Thyroid gland (tissue), 4 donors: ENCODE measurements at regions not wholly inside any gene's neighbourhood (a gene's known extent, or its start where the extent isn't known, plus 50 kb on each side); places are given as distances from the start of the nearest gene placed in this dataset.

Experiments
- DNase-seq, 2 donors: peaks; one replicate each; pipeline ENCODE4 v3.0.0-alpha.2; 2019
- H3K27ac ChIP-seq, 3 donors: fragments of 200-600 bp; sonication (generic); 1 replicate in 2 of 3; 2 replicates in 1 of 3; pipeline ENCODE4 v1.5.1; 2016 to 2019; ENCODE audit warnings: mild to moderate bottlenecking in 1 of 3, moderate library complexity in 1 of 3
- H3K27me3 ChIP-seq: fragments of 200-600 bp; sonication (generic); one replicate; pipeline ENCODE4 v1.5.1; 2019
- H3K36me3 ChIP-seq, 2 donors: fragments of 200-600 bp; sonication (generic); one replicate each; pipeline ENCODE4 v1.5.1; 2016 to 2019
- H3K4me1 ChIP-seq, 2 donors: fragments of 200-600 bp; sonication (generic); one replicate each; pipeline ENCODE4 v1.5.1; 2017 to 2019
- H3K4me3 ChIP-seq, 3 donors: fragments of 200-600 bp; sonication (generic); replicated peaks in 1 of 3; 1 replicate in 2 of 3; 2 replicates in 1 of 3; pipeline ENCODE4 v1.5.1; 2016; ENCODE audit warnings: mild to moderate bottlenecking in 1 of 3
- H3K9me3 ChIP-seq: fragments of 200-600 bp; sonication (generic); one replicate; pipeline ENCODE4 v1.5.1; 2017
- POLR2A ChIP-seq, 2 donors: fragments of 450-650 bp; IDR thresholded peaks; one replicate each; pipeline ENCODE4 v1.6.1; 2017; ENCODE audit warnings: antibody characterized with exemption in 2 of 2, mild to moderate bottlenecking in 2 of 2, moderate library complexity in 1 of 2
- WGBS, 2 donors: methylation state at CpG; one replicate each; pipeline ENCODE4 v1.1.5; 2017; 5-methylcytosine and 5-hydroxymethylcytosine counted together
- intact Hi-C: fragments of 100-400 bp; cut with DNase I; formaldehyde crosslinking; loops from one replicate; pipeline ENCODE4 v1.15.1; 2023
- TF ChIP-seq, protein P1 (sequence below), 6 experiments: fragments of 200-600 bp in 3 of 6; fragments of 450-650 bp in 3 of 6; sonication (generic) in 3 of 6; IDR thresholded peaks; one replicate each; pipeline ENCODE4 v1.5.1; 2016 to 2019; ENCODE audit warnings: antibody characterized with exemption in 6 of 6, mild to moderate bottlenecking in 2 of 6, inconsistent platforms in 1 of 6, moderate library complexity in 1 of 6

DNA sequence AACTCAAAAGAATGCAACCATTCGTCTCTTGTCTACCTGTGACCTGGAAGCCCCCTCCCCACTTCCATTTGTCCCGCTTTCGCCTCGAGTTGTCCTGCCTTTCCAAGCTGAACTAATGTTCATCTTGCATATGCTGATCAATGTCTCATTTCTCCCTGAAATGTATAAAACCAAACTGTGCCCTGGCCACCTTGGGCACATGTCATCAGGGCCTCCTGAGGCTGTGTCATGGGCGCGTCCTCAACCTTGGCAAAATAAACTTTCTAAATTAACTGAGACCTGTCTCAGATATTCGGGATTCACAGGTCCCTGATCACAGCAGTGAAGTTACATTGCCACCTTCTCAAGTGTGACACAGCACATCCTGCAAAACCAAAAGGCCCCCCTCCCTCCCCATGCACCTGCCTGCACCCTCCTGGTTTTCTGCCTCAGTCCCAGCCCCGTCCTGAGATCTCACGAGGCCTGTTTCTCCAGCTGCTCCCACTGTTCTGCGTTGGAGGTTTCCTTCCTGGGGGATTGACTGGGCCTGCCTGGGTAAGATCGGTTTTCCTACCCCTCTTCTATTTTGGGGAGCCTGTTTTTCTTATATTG, 1328.7 kb downstream of the TBC1D22A start:
- WGBS, 2 donors = 85 to 87% methylated on average over 11 of the region's 11 CpGs
- H3K9me3 ChIP-seq = no peaks in the 10 kb centered on the region
- TF ChIP-seq, protein P1, sequence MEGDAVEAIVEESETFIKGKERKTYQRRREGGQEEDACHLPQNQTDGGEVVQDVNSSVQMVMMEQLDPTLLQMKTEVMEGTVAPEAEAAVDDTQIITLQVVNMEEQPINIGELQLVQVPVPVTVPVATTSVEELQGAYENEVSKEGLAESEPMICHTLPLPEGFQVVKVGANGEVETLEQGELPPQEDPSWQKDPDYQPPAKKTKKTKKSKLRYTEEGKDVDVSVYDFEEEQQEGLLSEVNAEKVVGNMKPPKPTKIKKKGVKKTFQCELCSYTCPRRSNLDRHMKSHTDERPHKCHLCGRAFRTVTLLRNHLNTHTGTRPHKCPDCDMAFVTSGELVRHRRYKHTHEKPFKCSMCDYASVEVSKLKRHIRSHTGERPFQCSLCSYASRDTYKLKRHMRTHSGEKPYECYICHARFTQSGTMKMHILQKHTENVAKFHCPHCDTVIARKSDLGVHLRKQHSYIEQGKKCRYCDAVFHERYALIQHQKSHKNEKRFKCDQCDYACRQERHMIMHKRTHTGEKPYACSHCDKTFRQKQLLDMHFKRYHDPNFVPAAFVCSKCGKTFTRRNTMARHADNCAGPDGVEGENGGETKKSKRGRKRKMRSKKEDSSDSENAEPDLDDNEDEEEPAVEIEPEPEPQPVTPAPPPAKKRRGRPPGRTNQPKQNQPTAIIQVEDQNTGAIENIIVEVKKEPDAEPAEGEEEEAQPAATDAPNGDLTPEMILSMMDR (IDR thresholded peaks at IDR 0.05) = no peak
- TF ChIP-seq POLR2A (IDR thresholded peaks at IDR 0.05) = no peak
- no peak overlapping the region for H3K27ac ChIP-seq
- no peak overlapping the region for H3K4me3 ChIP-seq
- intact Hi-C loops = no loop called here
- no peaks in the 10 kb centered on the region for H3K27me3 ChIP-seq
- H3K36me3 ChIP-seq = no peaks in the 10 kb centered on the region
- DNase-seq = no peak
- peaks cover 0 to 13% of the 10 kb centered on the region in 2 donors for H3K4me1 ChIP-seq

- Histone ChIP-seq H3K4me1 (peaks cover 0 to 13% of the 10 kb centered on the region in 2 donors), H3K9me3 (no peaks in the 10 kb centered on the region), H3K4me3 (no peak overlapping the region), H3K36me3 (no peaks in the 10 kb centered on the region), H3K27me3 (no peaks in the 10 kb centered on the region), H3K27ac (no peak overlapping the region)
- 53 to 69% methylated on average over 5 to 7 of the region's 7 CpGs for WGBS, 2 donors
- TF ChIP-seq, protein P1 (IDR thresholded peaks at IDR 0.05) = no peak
- TF ChIP-seq POLR2A (IDR thresholded peaks at IDR 0.05) = no peak
- intact Hi-C loops = no loop called here
- no peak for DNase-seq
Measured at GRCh38 chr22:48090332-48090672, 1327.9 kb downstream of the TBC1D22A start.

DNA sequence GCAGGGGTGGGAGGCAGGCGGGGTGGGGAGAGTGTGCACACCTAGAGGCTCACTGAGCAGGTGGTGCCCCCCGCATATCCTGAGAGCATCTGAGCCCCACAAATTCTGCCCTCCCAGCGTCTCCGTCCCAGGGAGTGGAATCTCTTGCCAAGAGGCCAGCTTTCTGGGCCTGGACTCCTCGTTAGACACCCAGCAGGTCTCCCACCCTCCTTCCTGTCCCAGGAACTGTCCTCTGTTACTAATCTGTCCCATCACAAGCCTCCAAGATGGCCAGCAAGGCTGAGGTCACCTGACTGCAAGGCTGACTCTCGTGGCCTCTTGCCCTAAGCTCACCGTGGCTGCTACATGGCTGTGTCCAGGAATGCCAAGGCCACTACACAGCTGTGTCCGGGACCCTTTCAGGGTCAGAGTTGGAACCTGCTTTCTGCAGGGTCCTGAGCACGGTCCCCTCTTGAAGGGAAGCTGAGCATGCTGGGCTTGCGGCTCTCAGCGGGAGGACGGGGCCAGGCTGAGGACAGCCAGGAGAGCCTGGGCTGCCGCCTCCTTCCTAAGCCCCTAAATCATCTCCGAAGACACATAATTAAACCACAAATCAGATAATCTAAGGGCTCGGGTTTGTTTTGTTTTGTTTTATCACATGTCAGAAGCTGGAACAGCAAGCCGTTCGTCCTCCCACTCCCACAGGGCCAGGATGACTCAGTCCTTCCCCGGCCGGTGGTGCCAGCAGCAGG, 1327.3 kb downstream of the TBC1D22A start:
- no peak overlapping the region for H3K4me3 ChIP-seq
- H3K27ac ChIP-seq = no peak overlapping the region
- TF ChIP-seq, protein P1 (IDR thresholded peaks at IDR 0.05) = no peak
- no peak for TF ChIP-seq POLR2A (IDR thresholded peaks at IDR 0.05)
- no peaks in the 10 kb centered on the region for H3K27me3 ChIP-seq
- intact Hi-C loops = no loop called here
- peak in 1 of 2 donors; percentile 7 for DNase-seq
- H3K36me3 ChIP-seq = no peaks in the 10 kb centered on the region
- peaks cover 0 to 13% of the 10 kb centered on the region in 2 donors for H3K4me1 ChIP-seq
- no peaks in the 10 kb centered on the region for H3K9me3 ChIP-seq
- WGBS, 2 donors = 70% methylated on average over 17 to 19 of the region's 19 CpGs

DNA sequence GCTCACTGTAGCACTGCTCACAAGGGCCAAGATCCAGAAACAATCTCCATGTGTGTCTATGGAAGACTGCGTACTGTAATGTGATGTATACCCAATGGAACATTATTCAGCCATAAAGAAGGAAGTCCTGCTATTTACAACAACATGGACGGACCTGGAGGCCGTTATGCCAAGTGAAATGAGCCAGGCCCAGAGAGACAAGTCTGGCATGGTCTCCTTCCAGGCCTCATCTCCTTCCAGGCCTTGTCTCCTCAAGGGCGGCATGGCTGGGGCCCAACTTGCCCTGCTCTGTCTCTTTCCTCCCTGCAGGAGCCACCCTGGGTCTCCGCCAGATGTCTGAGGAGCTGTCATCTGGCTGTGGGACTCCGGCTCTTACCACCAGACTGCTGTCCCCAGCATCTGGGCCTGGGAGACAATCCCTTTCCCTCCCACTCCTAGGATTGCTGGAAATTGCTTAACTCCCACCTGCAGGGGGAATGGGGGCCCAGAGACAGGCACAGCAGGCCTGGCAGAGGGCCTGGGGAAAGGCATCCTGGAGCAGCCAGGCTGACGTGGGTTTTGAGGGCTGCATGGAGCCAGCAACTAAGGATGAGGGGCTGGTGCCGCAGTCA, 1326.6 kb downstream of the TBC1D22A start:
- Histone ChIP-seq H3K27me3 (no peaks in the 10 kb centered on the region), H3K36me3 (no peaks in the 10 kb centered on the region), H3K4me1 (peaks cover 0 to 13% of the 10 kb centered on the region in 2 donors), H3K9me3 (no peaks in the 10 kb centered on the region), H3K27ac (no peak overlapping the region), H3K4me3 (no peak overlapping the region)
- DNase-seq = no peak
- WGBS, 2 donors = 89 to 95% methylated on average over 8 of the region's 8 CpGs
- intact Hi-C loops = no loop called here
- no peak for TF ChIP-seq POLR2A (IDR thresholded peaks at IDR 0.05)
- TF ChIP-seq, protein P1 (IDR thresholded peaks at IDR 0.05) = no peak

- 85 to 86% methylated on average over 5 of the region's 5 CpGs for WGBS, 2 donors
- intact Hi-C loops = no loop called here
- Histone ChIP-seq H3K4me1 (peaks cover 0 to 13% of the 10 kb centered on the region in 2 donors), H3K27me3 (no peaks in the 10 kb centered on the region), H3K9me3 (no peaks in the 10 kb centered on the region), H3K4me3 (no peak overlapping the region), H3K36me3 (no peaks in the 10 kb centered on the region), H3K27ac (no peak overlapping the region)
- DNase-seq = no peak
- TF ChIP-seq, protein P1 (IDR thresholded peaks at IDR 0.05) = no peak
- no peak for TF ChIP-seq POLR2A (IDR thresholded peaks at IDR 0.05)
Measured at GRCh38 chr22:48088251-48088650, 1325.8 kb downstream of the TBC1D22A start.
